OCI-LY3 (cell line): ENCODE measurements at regions not wholly inside any gene's neighbourhood (a gene's known extent, or its start where the extent isn't known, plus 50 kb on each side); places are given as distances from the start of the nearest gene placed in this dataset.

ENCODE experiments used
- EZH2phosphoT487 ChIP-seq: fragments of 200-600 bp; shearing (Covaris generic); IDR thresholded peaks from 2 replicates; pipeline ENCODE4 v1.6.1; 2018; ENCODE audit warnings: antibody characterized with exemption, mixed run types, low read depth
- TF ChIP-seq, protein P1 (sequence below): fragments of 200-600, 300-600 bp; sonication (generic); IDR thresholded peaks from 2 replicates; pipeline ENCODE4 v1.5.1; 2014; ENCODE audit warnings: antibody characterized with exemption, low read length, low read depth

DNA sequence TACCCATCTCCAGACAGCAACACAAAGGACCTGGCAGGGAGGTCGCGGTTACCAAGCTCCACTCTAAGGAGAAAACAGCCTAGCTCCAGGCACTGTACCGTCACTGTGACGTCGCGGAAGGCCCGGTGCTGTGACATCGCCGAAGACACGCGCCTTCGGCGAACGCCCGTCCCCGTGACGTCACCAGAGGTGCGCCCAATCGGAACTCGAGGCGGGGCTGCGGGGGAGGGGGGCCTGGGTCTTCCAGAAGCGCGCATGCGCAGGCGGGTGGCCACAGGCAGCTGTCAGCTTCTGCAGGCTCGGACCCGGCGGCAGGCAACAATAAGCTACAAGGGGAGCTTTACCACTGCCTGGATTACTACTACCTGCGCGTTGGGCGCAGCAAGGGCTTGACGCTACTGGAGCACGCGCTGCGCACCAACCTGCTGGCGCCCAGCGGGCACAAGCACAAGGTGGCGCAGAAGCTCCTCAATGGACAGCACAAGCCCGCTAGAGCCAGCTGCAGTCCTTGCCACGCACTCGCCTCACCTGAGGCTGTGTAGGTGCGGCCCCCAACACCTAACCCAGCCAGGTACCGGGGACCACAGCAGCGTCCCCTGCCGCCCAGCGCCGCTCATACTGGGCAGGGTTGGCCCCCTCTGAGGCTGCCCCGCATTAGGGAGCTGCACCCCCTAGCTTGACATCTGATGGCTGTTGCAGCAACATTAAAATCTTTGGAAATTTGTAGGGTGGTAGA, 208.4 kb downstream of the TPST1 start:
- TF ChIP-seq, protein P1, sequence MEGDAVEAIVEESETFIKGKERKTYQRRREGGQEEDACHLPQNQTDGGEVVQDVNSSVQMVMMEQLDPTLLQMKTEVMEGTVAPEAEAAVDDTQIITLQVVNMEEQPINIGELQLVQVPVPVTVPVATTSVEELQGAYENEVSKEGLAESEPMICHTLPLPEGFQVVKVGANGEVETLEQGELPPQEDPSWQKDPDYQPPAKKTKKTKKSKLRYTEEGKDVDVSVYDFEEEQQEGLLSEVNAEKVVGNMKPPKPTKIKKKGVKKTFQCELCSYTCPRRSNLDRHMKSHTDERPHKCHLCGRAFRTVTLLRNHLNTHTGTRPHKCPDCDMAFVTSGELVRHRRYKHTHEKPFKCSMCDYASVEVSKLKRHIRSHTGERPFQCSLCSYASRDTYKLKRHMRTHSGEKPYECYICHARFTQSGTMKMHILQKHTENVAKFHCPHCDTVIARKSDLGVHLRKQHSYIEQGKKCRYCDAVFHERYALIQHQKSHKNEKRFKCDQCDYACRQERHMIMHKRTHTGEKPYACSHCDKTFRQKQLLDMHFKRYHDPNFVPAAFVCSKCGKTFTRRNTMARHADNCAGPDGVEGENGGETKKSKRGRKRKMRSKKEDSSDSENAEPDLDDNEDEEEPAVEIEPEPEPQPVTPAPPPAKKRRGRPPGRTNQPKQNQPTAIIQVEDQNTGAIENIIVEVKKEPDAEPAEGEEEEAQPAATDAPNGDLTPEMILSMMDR = no peak
- no peak for TF ChIP-seq EZH2phosphoT487
